ENCODE measurements at regions not wholly inside any gene's neighbourhood (a gene's known extent, or its start where the extent isn't known, plus 50 kb on each side); places are given as distances from the start of the nearest gene placed in this dataset.

DNA sequence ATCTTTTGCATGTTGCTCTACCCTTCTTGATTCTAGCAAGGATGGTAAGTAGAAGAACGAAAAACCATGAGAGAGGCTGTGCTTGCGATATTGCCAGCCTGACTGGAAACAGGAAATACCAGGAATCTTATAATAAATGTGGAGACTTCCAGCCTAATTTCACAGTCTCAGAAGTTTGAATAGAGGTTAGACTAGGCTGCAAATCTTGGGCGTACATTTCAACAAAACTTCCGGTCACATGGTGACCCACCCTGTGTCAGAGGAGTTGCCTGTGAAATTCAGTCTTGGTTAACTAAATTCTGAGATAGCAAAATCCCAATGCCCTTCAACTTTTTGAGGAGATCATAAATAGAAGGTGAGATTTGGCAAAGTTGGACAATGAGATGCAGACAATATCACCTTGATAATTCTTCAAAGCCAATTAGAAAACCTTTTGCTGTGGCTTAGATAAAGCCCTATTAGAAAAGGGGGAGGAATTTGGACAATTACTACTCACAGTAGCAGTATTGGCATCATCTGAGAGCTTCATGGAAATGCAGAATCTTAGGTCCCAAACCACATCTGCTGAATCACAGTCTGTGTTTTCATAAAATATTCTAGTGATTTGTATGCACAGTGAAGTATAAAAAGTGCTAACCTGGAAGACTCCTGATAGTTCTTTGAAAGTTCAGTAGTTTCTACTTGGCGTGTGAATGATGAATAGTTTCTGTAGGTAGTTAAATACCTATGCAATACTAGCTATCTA is 262.0 kb upstream of the JAG1 start:
- H3K4me3 ChIP-seq (ENCODE audit: severe bottlenecking) = no peak overlapping the region
- H3K9me3 ChIP-seq (ENCODE audit: severe bottlenecking) = no peaks in the 10 kb centered on the region
- H3K27ac ChIP-seq (ENCODE audit: poor library complexity, severe bottlenecking) = no peak overlapping the region
- no peaks in the 10 kb centered on the region for H3K27me3 ChIP-seq (ENCODE audit: insufficient read depth, poor library complexity, severe bottlenecking)
- H3K4me1 ChIP-seq (ENCODE audit: insufficient read depth, poor library complexity, severe bottlenecking) = peaks cover 9% of the 10 kb centered on the region
- TF ChIP-seq, protein P1, sequence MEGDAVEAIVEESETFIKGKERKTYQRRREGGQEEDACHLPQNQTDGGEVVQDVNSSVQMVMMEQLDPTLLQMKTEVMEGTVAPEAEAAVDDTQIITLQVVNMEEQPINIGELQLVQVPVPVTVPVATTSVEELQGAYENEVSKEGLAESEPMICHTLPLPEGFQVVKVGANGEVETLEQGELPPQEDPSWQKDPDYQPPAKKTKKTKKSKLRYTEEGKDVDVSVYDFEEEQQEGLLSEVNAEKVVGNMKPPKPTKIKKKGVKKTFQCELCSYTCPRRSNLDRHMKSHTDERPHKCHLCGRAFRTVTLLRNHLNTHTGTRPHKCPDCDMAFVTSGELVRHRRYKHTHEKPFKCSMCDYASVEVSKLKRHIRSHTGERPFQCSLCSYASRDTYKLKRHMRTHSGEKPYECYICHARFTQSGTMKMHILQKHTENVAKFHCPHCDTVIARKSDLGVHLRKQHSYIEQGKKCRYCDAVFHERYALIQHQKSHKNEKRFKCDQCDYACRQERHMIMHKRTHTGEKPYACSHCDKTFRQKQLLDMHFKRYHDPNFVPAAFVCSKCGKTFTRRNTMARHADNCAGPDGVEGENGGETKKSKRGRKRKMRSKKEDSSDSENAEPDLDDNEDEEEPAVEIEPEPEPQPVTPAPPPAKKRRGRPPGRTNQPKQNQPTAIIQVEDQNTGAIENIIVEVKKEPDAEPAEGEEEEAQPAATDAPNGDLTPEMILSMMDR (IDR thresholded peaks at IDR 0.05; ENCODE audit: poor library complexity, severe bottlenecking) = no peak
- DNase-seq (ENCODE audit: low spot score) = no peak
- ATAC-seq (ENCODE audit: low read depth) = no peak
- no peaks in the 10 kb centered on the region for H3K36me3 ChIP-seq (ENCODE audit: low read depth)

DNA sequence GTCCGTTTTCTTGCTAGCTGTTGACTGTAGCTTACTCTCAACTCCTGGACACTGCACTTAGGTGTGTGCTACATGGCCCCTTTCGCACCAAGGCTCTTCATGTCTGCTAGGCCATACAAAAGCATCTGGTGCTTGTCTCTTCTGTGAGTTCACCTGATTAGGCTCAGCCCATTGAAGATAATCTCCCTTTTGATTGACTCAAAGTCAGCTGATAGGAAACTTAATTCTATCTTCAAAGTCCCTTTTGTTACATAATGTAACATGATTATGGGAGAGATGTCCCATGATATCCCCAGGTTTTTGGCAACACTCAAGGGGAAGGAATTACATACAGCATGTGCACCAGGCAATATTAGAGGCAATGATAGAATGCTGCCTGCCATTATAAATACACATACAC is 263.0 kb upstream of the JAG1 start:
- TF ChIP-seq, protein P1 (IDR thresholded peaks at IDR 0.05; ENCODE audit: poor library complexity, severe bottlenecking) = no peak
- ATAC-seq (ENCODE audit: low read depth) (no peak), DNase-seq (ENCODE audit: low spot score) (no peak)
- Histone ChIP-seq H3K27me3 (ENCODE audit: insufficient read depth, poor library complexity, severe bottlenecking) (no peaks in the 10 kb centered on the region), H3K9me3 (ENCODE audit: severe bottlenecking) (no peaks in the 10 kb centered on the region), H3K36me3 (ENCODE audit: low read depth) (no peaks in the 10 kb centered on the region), H3K4me1 (ENCODE audit: insufficient read depth, poor library complexity, severe bottlenecking) (peaks cover 9% of the 10 kb centered on the region), H3K4me3 (ENCODE audit: severe bottlenecking) (no peak overlapping the region), H3K27ac (ENCODE audit: poor library complexity, severe bottlenecking) (no peak overlapping the region)

DNA sequence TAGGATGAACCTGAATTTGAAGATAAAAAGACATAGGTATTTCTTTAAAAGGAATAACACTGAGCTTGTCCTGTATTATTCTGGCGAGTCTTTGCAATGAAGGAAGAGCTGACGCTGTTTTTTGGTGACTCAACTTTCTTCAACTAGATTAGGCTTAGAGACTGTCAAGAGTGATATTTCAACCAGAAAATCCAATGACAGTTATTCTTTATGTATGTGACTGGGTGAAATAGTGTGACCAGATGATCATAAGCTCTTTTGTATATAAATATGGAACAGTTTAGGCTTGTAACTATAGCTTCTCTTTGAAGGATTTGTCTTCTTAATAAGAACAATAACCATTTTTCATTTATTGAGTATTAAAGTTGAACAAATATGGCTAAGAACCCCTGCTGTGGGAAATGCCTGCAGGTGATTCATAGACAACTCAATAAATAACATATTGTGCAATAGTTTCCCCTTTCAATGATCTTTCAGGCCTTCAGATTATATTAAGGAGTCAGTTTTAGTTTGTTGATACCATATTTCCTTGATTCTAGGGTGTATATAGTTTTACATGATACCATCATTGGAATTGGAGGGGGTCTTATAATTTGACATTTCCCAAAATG is 265.6 kb upstream of the JAG1 start:
- Histone ChIP-seq H3K27me3 (ENCODE audit: insufficient read depth, poor library complexity, severe bottlenecking) (no peaks in the 10 kb centered on the region), H3K27ac (ENCODE audit: poor library complexity, severe bottlenecking) (peak overlapping the region; percentile 57), H3K4me1 (ENCODE audit: insufficient read depth, poor library complexity, severe bottlenecking) (peaks cover 9% of the 10 kb centered on the region), H3K36me3 (ENCODE audit: low read depth) (no peaks in the 10 kb centered on the region), H3K4me3 (ENCODE audit: severe bottlenecking) (no peak overlapping the region), H3K9me3 (ENCODE audit: severe bottlenecking) (no peaks in the 10 kb centered on the region)
- TF ChIP-seq, protein P1 (IDR thresholded peaks at IDR 0.05; ENCODE audit: poor library complexity, severe bottlenecking) = no peak
- ATAC-seq (ENCODE audit: low read depth) = peak; percentile 68
- DNase-seq (ENCODE audit: low spot score) = no peak

DNA sequence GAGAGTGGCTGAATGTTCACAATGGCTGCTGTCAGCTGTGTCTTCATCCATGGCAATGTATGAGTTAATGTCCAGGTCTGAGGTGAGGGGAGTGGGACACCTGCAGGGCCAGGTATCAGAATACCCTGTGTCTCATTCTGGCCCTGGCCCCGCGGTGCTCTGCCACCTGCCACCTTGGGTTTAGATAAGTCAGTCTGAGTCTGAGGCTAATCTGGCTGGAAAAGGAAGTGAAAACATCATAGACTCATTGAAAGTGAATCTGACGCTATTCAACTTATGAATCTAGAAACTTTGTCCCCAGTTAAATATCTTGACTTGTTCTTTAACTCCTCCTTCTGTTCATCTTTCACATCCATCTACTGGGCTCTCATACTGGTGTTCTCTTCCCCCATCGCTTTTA is 267.1 kb upstream of the JAG1 start:
- peaks cover 9% of the 10 kb centered on the region for H3K4me1 ChIP-seq (ENCODE audit: insufficient read depth, poor library complexity, severe bottlenecking)
- ATAC-seq (ENCODE audit: low read depth) = no peak
- H3K27ac ChIP-seq (ENCODE audit: poor library complexity, severe bottlenecking) = no peak overlapping the region
- no peak for DNase-seq (ENCODE audit: low spot score)
- H3K36me3 ChIP-seq (ENCODE audit: low read depth) = no peaks in the 10 kb centered on the region
- H3K27me3 ChIP-seq (ENCODE audit: insufficient read depth, poor library complexity, severe bottlenecking) = no peaks in the 10 kb centered on the region
- TF ChIP-seq, protein P1 (IDR thresholded peaks at IDR 0.05; ENCODE audit: poor library complexity, severe bottlenecking) = no peak
- no peaks in the 10 kb centered on the region for H3K9me3 ChIP-seq (ENCODE audit: severe bottlenecking)
- H3K4me3 ChIP-seq (ENCODE audit: severe bottlenecking) = no peak overlapping the region

Measured in RWPE2 (cell line).